H1 (cell line): ENCODE measurements at regions not wholly inside any gene's neighbourhood (a gene's known extent, or its start where the extent isn't known, plus 50 kb on each side); places are given as distances from the start of the nearest gene placed in this dataset.

ENCODE experiments used
- CTCF ChIA-PET: fragments of 300-600 bp; sonication (Branson Sonifier 250); formaldehyde crosslinking; loops from one replicate; lab custom pipeline; 2021; ENCODE audit not compliant: partially characterized antibody; lab: Charles Lee
- POLR2A ChIA-PET: fragments of 300-600 bp; sonication (Branson Sonifier 250); formaldehyde crosslinking; loops from one replicate; lab custom pipeline; 2021; ENCODE audit warnings: inconsistent platforms; ENCODE audit not compliant: partially characterized antibody; lab: Charles Lee
- DNase-seq, 2 experiments: peaks; one replicate each; pipeline versions ENCODE4 v3.0.0 to v3.0.0-alpha.2; 2010 to 2022; ENCODE audit warnings: low spot score in 2 of 2, low read depth in 1 of 2, mixed read lengths in 1 of 2
- FAIRE-seq: peaks from 2 replicates; lab custom pipeline; 2011; peaks lifted over from hg19 to GRCh38; lab: Jason Lieb, UNC
- H2AFZ ChIP-seq: 2 replicates; pipeline ENCODE4 v1.8.1; 2012; ENCODE audit warnings: low read length, inconsistent platforms
- H2AK5ac ChIP-seq: 2 replicates; pipeline ENCODE4 v1.6.1; 2013; ENCODE audit warnings: low read depth, low read length
- H2BK120ac ChIP-seq: replicated peaks from 2 replicates; pipeline ENCODE3; 2013; ENCODE audit warnings: low read depth, low read length, inconsistent platforms
- H2BK12ac ChIP-seq: 2 replicates; pipeline ENCODE4 v1.6.1; 2013; ENCODE audit warnings: low read depth, low read length
- H2BK15ac ChIP-seq: 2 replicates; pipeline ENCODE4 v1.6.1; 2013; ENCODE audit warnings: low read length
- H2BK20ac ChIP-seq: 2 replicates; pipeline ENCODE4 v1.6.1; 2013; ENCODE audit warnings: low read length
- H2BK5ac ChIP-seq: 2 replicates; pipeline ENCODE4 v1.6.1; 2013; ENCODE audit warnings: low read depth, low read length
- H3K14ac ChIP-seq: 2 replicates; pipeline ENCODE4 v1.6.1; 2013; ENCODE audit warnings: inconsistent platforms; ENCODE audit not compliant: insufficient read length
- H3K18ac ChIP-seq: 2 replicates; pipeline ENCODE4 v1.6.1; 2013; ENCODE audit warnings: low read length; ENCODE audit errors: extremely low read depth
- H3K23ac ChIP-seq: 2 replicates; pipeline ENCODE4 v1.6.1; 2013; ENCODE audit warnings: inconsistent platforms; ENCODE audit not compliant: insufficient read length
- H3K23me2 ChIP-seq: 2 replicates; pipeline ENCODE4 v1.6.1; 2013; ENCODE audit warnings: low read depth, low read length
- H3K27ac ChIP-seq: 2 replicates; pipeline ENCODE4 v1.6.1; 2011; ENCODE audit warnings: low read depth, low read length, inconsistent platforms
- H3K27me3 ChIP-seq, 4 experiments: replicated peaks in 1 of 4; 1 replicate in 1 of 4; 2 replicates in 3 of 4; pipeline versions ENCODE4 v1.6.1 to v1.8.1; 2011 to 2013; ENCODE audit warnings: low read length in 3 of 4, mild to moderate bottlenecking in 3 of 4, inconsistent platforms in 2 of 4, mixed read lengths in 2 of 4, moderate library complexity in 1 of 4; ENCODE audit not compliant: control insufficient read depth in 3 of 4, insufficient read depth in 3 of 4; ENCODE audit errors: extremely low read depth in 1 of 4
- H3K36me3 ChIP-seq, 4 experiments: 2 replicates each; pipeline versions ENCODE4 v1.6.1 to v1.8.1; 2011 to 2013; ENCODE audit warnings: mild to moderate bottlenecking in 4 of 4, low read length in 3 of 4, moderate library complexity in 2 of 4, control low read depth in 1 of 4, inconsistent platforms in 1 of 4; ENCODE audit not compliant: insufficient read depth in 4 of 4, control insufficient read depth in 2 of 4
- H3K4ac ChIP-seq: replicated peaks from 2 replicates; pipeline ENCODE3; 2013; ENCODE audit warnings: low read length, low read depth, mixed read lengths, inconsistent platforms; ENCODE audit not compliant: insufficient read length
- H3K4me1 ChIP-seq, 4 experiments: replicated peaks in 1 of 4; 1 replicate in 1 of 4; 2 replicates in 3 of 4; pipeline versions ENCODE4 v1.6.1 to v1.8.1; 2011 to 2013; ENCODE audit warnings: low read length in 3 of 4, inconsistent platforms in 2 of 4, mixed read lengths in 1 of 4; ENCODE audit not compliant: insufficient read depth in 4 of 4, control insufficient read depth in 3 of 4
- H3K4me2 ChIP-seq, 2 experiments: 2 replicates each; pipeline versions ENCODE4 v1.6.1 to v1.8.1; 2011 to 2013; ENCODE audit warnings: low read depth in 2 of 2, low read length in 2 of 2, control low read depth in 1 of 2, inconsistent platforms in 1 of 2, mild to moderate bottlenecking in 1 of 2; ENCODE audit not compliant: insufficient read depth in 1 of 2
- H3K4me3 ChIP-seq, 4 experiments: fragments of 200-600, 300-600 bp in 1 of 4; sonication (generic), shearing (Covaris generic), sonication (Bioruptor Twin) in 1 of 4; 2 replicates each; pipeline versions ENCODE4 v1.5.1 to v1.8.1; 2011 to 2016; ENCODE audit warnings: low read length in 4 of 4, low read depth in 3 of 4, control low read depth in 2 of 4, inconsistent platforms in 2 of 4, mild to moderate bottlenecking in 2 of 4, mixed read lengths in 1 of 4, moderate library complexity in 1 of 4; ENCODE audit not compliant: insufficient read depth in 2 of 4; ENCODE audit errors: extremely low read depth in 1 of 4
- H3K56ac ChIP-seq: replicated peaks from 2 replicates; pipeline ENCODE3; 2013; ENCODE audit warnings: low read depth, mild to moderate bottlenecking, mixed read lengths, low read length, inconsistent platforms; ENCODE audit not compliant: insufficient read length
- H3K79me1 ChIP-seq: 2 replicates; pipeline ENCODE4 v1.6.1; 2013; ENCODE audit warnings: low read depth, low read length, control low read depth
- H3K79me2 ChIP-seq, 2 experiments: 2 replicates each; pipeline versions ENCODE4 v1.6.1 to v1.8.1; 2012 to 2013; ENCODE audit warnings: low read length in 2 of 2, mild to moderate bottlenecking in 2 of 2, inconsistent platforms in 1 of 2; ENCODE audit not compliant: insufficient read depth in 2 of 2, control insufficient read depth in 1 of 2
- H3K9ac ChIP-seq, 4 experiments: replicated peaks in 1 of 4; 1 replicate in 1 of 4; 2 replicates in 3 of 4; pipeline versions ENCODE4 v1.6.1 to v1.8.1; 2011 to 2013; ENCODE audit warnings: low read depth in 3 of 4, low read length in 3 of 4, control low read depth in 2 of 4, mild to moderate bottlenecking in 2 of 4, moderate library complexity in 2 of 4, inconsistent platforms in 1 of 4; ENCODE audit errors: extremely low read depth in 1 of 4
- H3K9me3 ChIP-seq, 2 experiments: 2 replicates each; pipeline versions ENCODE4 v1.6.1 to v1.8.1; 2012 to 2013; ENCODE audit warnings: mild to moderate bottlenecking in 2 of 2, moderate library complexity in 2 of 2, control low read depth in 1 of 2, inconsistent platforms in 1 of 2, low read depth in 1 of 2, low read length in 1 of 2, mixed read lengths in 1 of 2; ENCODE audit not compliant: insufficient read depth in 2 of 2
- H4K20me1 ChIP-seq, 2 experiments: replicated peaks in 1 of 2; 2 replicates each; pipeline versions ENCODE3 to v1.8.1; 2011 to 2013; ENCODE audit warnings: inconsistent platforms in 2 of 2, low read length in 2 of 2, mild to moderate bottlenecking in 1 of 2; ENCODE audit not compliant: insufficient read depth in 2 of 2, control insufficient read depth in 1 of 2
- H4K5ac ChIP-seq: 2 replicates; pipeline ENCODE4 v1.6.1; 2013; ENCODE audit warnings: low read length, low read depth, mixed read lengths, inconsistent platforms; ENCODE audit not compliant: insufficient read length
- H4K8ac ChIP-seq: 2 replicates; pipeline ENCODE4 v1.8.0; 2013; ENCODE audit warnings: mild to moderate bottlenecking, moderate library complexity, low read length, inconsistent platforms; ENCODE audit not compliant: insufficient read depth; ENCODE audit errors: extremely low read depth
- H4K91ac ChIP-seq: replicated peaks from 2 replicates; pipeline ENCODE3; 2013; ENCODE audit warnings: low read length, mixed read lengths, inconsistent platforms; ENCODE audit not compliant: insufficient read length
- CTCF ChIP-seq, 3 experiments: IDR thresholded peaks; 1 replicate in 2 of 3; 2 replicates in 1 of 3; pipeline versions ENCODE4 v1.5.1 to v1.6.1; 2011; ENCODE audit warnings: low read length in 3 of 3, mild to moderate bottlenecking in 3 of 3, inconsistent platforms in 2 of 3, low read depth in 1 of 3, moderate library complexity in 1 of 3; ENCODE audit not compliant: insufficient read depth in 1 of 3; ENCODE audit errors: control extremely low read depth in 1 of 3
- JUND ChIP-seq: IDR thresholded peaks from 2 replicates; pipeline ENCODE4 v1.6.1; 2011; ENCODE audit warnings: mild to moderate bottlenecking, improper control_type of control experiment, low read length
- RAD21 ChIP-seq, 2 experiments: IDR thresholded peaks in 1 of 2; conservative IDR thresholded peaks in 1 of 2; 2 replicates each; pipeline ENCODE4 v1.6.1; 2011; ENCODE audit warnings: low read depth in 2 of 2, low read length in 2 of 2, improper control_type of control experiment in 1 of 2, inconsistent platforms in 1 of 2, mild to moderate bottlenecking in 1 of 2, moderate library complexity in 1 of 2
- WGBS, 2 experiments: shearing (Covaris generic) in 1 of 2; methylation state at CpG; one replicate each; pipeline versions ENCODE4 v1.1.6 to v1.1.7; 2013 to 2015; ENCODE audit warnings: low lambda C conversion rate in 2 of 2, mixed read lengths in 2 of 2, inconsistent platforms in 1 of 2, low coverage in 1 of 2, missing lambda C conversion rate in 1 of 2; ENCODE audit not compliant: insufficient replicate concordance in 2 of 2, insufficient coverage in 1 of 2, insufficient read length in 1 of 2; ENCODE audit errors: extremely low coverage in 1 of 2, missing lambda C conversion rate in 1 of 2; 5-methylcytosine and 5-hydroxymethylcytosine counted together

GRCh38 chr4:138035781-138036258 is 206.3 kb downstream of the SLC7A11 start:
- Histone ChIP-seq H2BK12ac (no peak overlapping the region), H2BK120ac (no peak overlapping the region), H4K20me1 (no peaks in the 10 kb centered on the region), H4K8ac (no peak overlapping the region), H2BK15ac (no peak overlapping the region), H3K23ac (no peak overlapping the region), H3K79me1 (no peaks in the 10 kb centered on the region), H3K4me3 (no peak overlapping the region), H3K4me1 (no peaks in the 10 kb centered on the region), H3K9me3 (no peaks in the 10 kb centered on the region), H3K4ac (no peak overlapping the region), H2AK5ac (no peak overlapping the region), H2AFZ (peak overlapping the region; percentile 86), H3K18ac (no peak overlapping the region), H3K79me2 (no peaks in the 10 kb centered on the region), H3K56ac (no peak overlapping the region), H3K14ac (no peak overlapping the region), H4K91ac (no peak overlapping the region), H4K5ac (no peak overlapping the region), H2BK5ac (no peak overlapping the region), H3K23me2 (no peaks in the 10 kb centered on the region), H3K9ac (no peak overlapping the region), H3K36me3 (no peaks in the 10 kb centered on the region), H2BK20ac (no peak overlapping the region), H3K27ac (no peak overlapping the region), H3K27me3 (no peaks in the 10 kb centered on the region), H3K4me2 (no peak overlapping the region)
- no peak for DNase-seq
- no peak for TF ChIP-seq JUND
- TF ChIP-seq RAD21 (IDR thresholded peaks at IDR 0.05 in 1 of 2, conservative IDR thresholded peaks at IDR 0.05 in 1 of 2; ENCODE audit: low read depth in 2 of 2, low read length in 2 of 2), result peak; percentile 91 to 95
- TF ChIP-seq CTCF (IDR thresholded peaks at IDR 0.05; ENCODE audit: control extremely low read depth in 1 of 3, insufficient read depth in 1 of 3, low read depth in 1 of 3, low read length in 3 of 3), result peak in 2 of 3 experiments; percentile 61 to 77; a peak in 3 of 4 replicates
- 92% methylated on average over 1 of the region's 1 CpG; no CpG with 5 or more reads in 1 of the 2 experiments for WGBS, 2 experiments
- CTCF ChIA-PET, result interaction anchor here (0.7 to 9.3 kb wide), 40 partner anchors 11 to 835 kb away, joined by 3 to 103 read pairs (median 4); no protein-coding TSS in a partner anchor
- POLR2A ChIA-PET, result interaction anchor here (1.3 kb wide), 1 partner anchor 15 kb away, joined by 3 read pairs; no protein-coding TSS in a partner anchor
- peak; percentile 97 for FAIRE-seq
